Sigmoid colon (tissue), 4 donors: ENCODE measurements at regions not wholly inside any gene's neighbourhood (a gene's known extent, or its start where the extent isn't known, plus 50 kb on each side); places are given as distances from the start of the nearest gene placed in this dataset.

Experiments used
- POLR2AphosphoS5 ChIP-seq, 4 donors: sonication (generic); formaldehyde crosslinking; IDR thresholded peaks; one replicate each; pipeline ENCODE4 v1.6.1; 2017; ENCODE audit warnings: antibody characterized with exemption in 4 of 4
- TF ChIP-seq, protein P1 (sequence below), 4 experiments: fragments of 450-650 bp in 3 of 4; fragments of 200-600 bp in 1 of 4; IDR thresholded peaks; one replicate each; pipeline ENCODE4 v1.5.1; 2016 to 2019; ENCODE audit warnings: antibody characterized with exemption in 4 of 4, mild to moderate bottlenecking in 3 of 4, moderate library complexity in 2 of 4

- TF ChIP-seq, protein P1, sequence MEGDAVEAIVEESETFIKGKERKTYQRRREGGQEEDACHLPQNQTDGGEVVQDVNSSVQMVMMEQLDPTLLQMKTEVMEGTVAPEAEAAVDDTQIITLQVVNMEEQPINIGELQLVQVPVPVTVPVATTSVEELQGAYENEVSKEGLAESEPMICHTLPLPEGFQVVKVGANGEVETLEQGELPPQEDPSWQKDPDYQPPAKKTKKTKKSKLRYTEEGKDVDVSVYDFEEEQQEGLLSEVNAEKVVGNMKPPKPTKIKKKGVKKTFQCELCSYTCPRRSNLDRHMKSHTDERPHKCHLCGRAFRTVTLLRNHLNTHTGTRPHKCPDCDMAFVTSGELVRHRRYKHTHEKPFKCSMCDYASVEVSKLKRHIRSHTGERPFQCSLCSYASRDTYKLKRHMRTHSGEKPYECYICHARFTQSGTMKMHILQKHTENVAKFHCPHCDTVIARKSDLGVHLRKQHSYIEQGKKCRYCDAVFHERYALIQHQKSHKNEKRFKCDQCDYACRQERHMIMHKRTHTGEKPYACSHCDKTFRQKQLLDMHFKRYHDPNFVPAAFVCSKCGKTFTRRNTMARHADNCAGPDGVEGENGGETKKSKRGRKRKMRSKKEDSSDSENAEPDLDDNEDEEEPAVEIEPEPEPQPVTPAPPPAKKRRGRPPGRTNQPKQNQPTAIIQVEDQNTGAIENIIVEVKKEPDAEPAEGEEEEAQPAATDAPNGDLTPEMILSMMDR (IDR thresholded peaks at IDR 0.05), result no peak
- TF ChIP-seq POLR2AphosphoS5 (IDR thresholded peaks at IDR 0.05), result no peak
Observed at GRCh38 chr14:97071177-97071576, 274.0 kb downstream of the VRK1 start.
